T-cell (primary cell): ENCODE measurements at regions not wholly inside any gene's neighbourhood (a gene's known extent, or its start where the extent isn't known, plus 50 kb on each side); places are given as distances from the start of the nearest gene placed in this dataset.

Experiments
- ATAC-seq, 4 experiments: fragments of 200-7000 bp in 3 of 4; fragments of 150-1000 bp in 1 of 4; cut with Tn5 transposase; replicated peaks in 1 of 4; 1 replicate in 3 of 4; 2 replicates in 1 of 4; pipeline ENCODE4 v1.10.0; 2021; ENCODE audit warnings: moderate library complexity in 3 of 4, mild to moderate bottlenecking in 2 of 4, moderate number of reproducible peaks in 1 of 4
- CTCF ChIA-PET, 2 donors: fragments of 300-600 bp; sonication (Branson Sonifier 250); formaldehyde crosslinking; loops; one replicate each; lab custom pipeline; 2022; ENCODE audit warnings: antibody characterized with exemption in 2 of 2; lab: Charles Lee
- POLR2A ChIA-PET, 2 donors: fragments of 300-600 bp; sonication (Branson Sonifier 250); formaldehyde crosslinking; loops; one replicate each; lab custom pipeline; 2022; ENCODE audit warnings: antibody characterized with exemption in 2 of 2; lab: Charles Lee
- DNase-seq, 35 experiments: peaks; one replicate each; pipeline versions ENCODE4 v3.0.0 to v3.0.0-alpha.2; 2013 to 2023
- H3K27ac ChIP-seq: one replicate; pipeline ENCODE4 v1.5.1; 2013; ENCODE audit warnings: low read length
- H3K27me3 ChIP-seq, 2 experiments: replicated peaks in 1 of 2; 1 replicate in 1 of 2; 2 replicates in 1 of 2; pipeline versions ENCODE4 v1.6.1 to v1.7.0; 2013; ENCODE audit warnings: low read length in 1 of 2, mixed read lengths in 1 of 2; ENCODE audit not compliant: control insufficient read depth in 2 of 2, insufficient read depth in 2 of 2; ENCODE audit errors: extremely low read depth in 1 of 2
- H3K36me3 ChIP-seq, 2 donors: 1 replicate in 1 of 2; 2 replicates in 1 of 2; pipeline versions ENCODE4 v1.6.1 to v1.7.0; 2013; ENCODE audit warnings: low read length in 1 of 2; ENCODE audit not compliant: control insufficient read depth in 2 of 2, insufficient read depth in 1 of 2; ENCODE audit errors: extremely low read depth in 1 of 2
- H3K4me1 ChIP-seq, 2 experiments: 1 replicate in 1 of 2; 2 replicates in 1 of 2; pipeline versions ENCODE4 v1.6.1 to v1.7.0; 2013; ENCODE audit warnings: low read length in 2 of 2, mixed read lengths in 1 of 2; ENCODE audit not compliant: insufficient read depth in 2 of 2, control insufficient read depth in 1 of 2; ENCODE audit errors: extremely low read depth in 1 of 2
- H3K4me3 ChIP-seq, 2 donors: 1 replicate in 1 of 2; 2 replicates in 1 of 2; pipeline versions ENCODE4 v1.5.1 to v1.7.0; 2013; ENCODE audit warnings: mild to moderate bottlenecking in 2 of 2, low read length in 1 of 2, moderate library complexity in 1 of 2; ENCODE audit not compliant: control insufficient read depth in 1 of 2; ENCODE audit errors: extremely low read depth in 1 of 2
- H3K9me3 ChIP-seq: 2 replicates; pipeline ENCODE4 v1.7.0; 2013
- H3K27ac Mint-ChIP-seq, 2 donors: one replicate each; pipeline ENCODE4 v1.8.0; 2020 to 2021; ENCODE audit warnings: mild to moderate bottlenecking in 2 of 2, mixed read lengths in 2 of 2
- H3K27me3 Mint-ChIP-seq, 2 donors: one replicate each; pipeline ENCODE4 v1.8.0; 2021 to 2022; ENCODE audit warnings: mixed read lengths in 2 of 2
- H3K36me3 Mint-ChIP-seq: one replicate; pipeline ENCODE4 v1.8.0; 2021; ENCODE audit warnings: mixed read lengths
- H3K4me1 Mint-ChIP-seq, 3 donors: one replicate each; pipeline ENCODE4 v1.8.0; 2020 to 2022; ENCODE audit warnings: mixed read lengths in 3 of 3, mild to moderate bottlenecking in 1 of 3
- H3K4me3 Mint-ChIP-seq, 3 donors: one replicate each; pipeline ENCODE4 v1.8.0; 2020 to 2022; ENCODE audit warnings: mild to moderate bottlenecking in 3 of 3, mixed read lengths in 3 of 3, moderate library complexity in 3 of 3
- H3K9me3 Mint-ChIP-seq, 3 donors: one replicate each; pipeline ENCODE4 v1.8.0; 2020 to 2022; ENCODE audit warnings: mixed read lengths in 3 of 3
- WGBS: methylation state at CpG from one replicate; pipeline ENCODE4 v1.1.5; 2013; ENCODE audit warnings: missing lambda C conversion rate; ENCODE audit not compliant: insufficient coverage; 5-methylcytosine and 5-hydroxymethylcytosine counted together

GRCh38 chr11:97349201-97349600 lies 959.4 kb downstream of the JRKL start:
- H3K4me1 ChIP-seq: no peaks in the 10 kb centered on the region
- no peaks in the 10 kb centered on the region for H3K4me1 Mint-ChIP-seq

GRCh38 chr11:97351939-97352338 lies 962.1 kb downstream of the JRKL start:
- Histone ChIP-seq H3K4me3 (no peak overlapping the region), H3K27ac (no peak overlapping the region), H3K4me1 (no peaks in the 10 kb centered on the region), H3K36me3 (no peaks in the 10 kb centered on the region), H3K9me3 (no peaks in the 10 kb centered on the region), H3K27me3 (no peaks in the 10 kb centered on the region)
- Mint-ChIP-seq H3K4me1 (no peaks in the 10 kb centered on the region), H3K36me3 (no peaks in the 10 kb centered on the region), H3K27ac (no peak overlapping the region), H3K9me3 (peaks cover 7 to 9% (median 8%) of the 10 kb centered on the region in 3 donors), H3K27me3 (no peaks in the 10 kb centered on the region), H3K4me3 (no peak overlapping the region)
- ATAC-seq (no peak), DNase-seq (no peak)
- ChIA-PET POLR2A (no interaction called here), CTCF (no interaction called here)
- 100% methylated on average over 1 of the region's 2 CpGs for WGBS

More at GRCh38 chr11:97349201-97349600, 959.4 kb downstream of the JRKL start:
- DNase-seq (no peak), ATAC-seq (no peak)
- Histone ChIP-seq H3K9me3 (no peaks in the 10 kb centered on the region), H3K27me3 (no peaks in the 10 kb centered on the region), H3K4me3 (no peak overlapping the region), H3K27ac (no peak overlapping the region), H3K36me3 (no peaks in the 10 kb centered on the region)
- Mint-ChIP-seq H3K27me3 (no peaks in the 10 kb centered on the region), H3K4me3 (no peak overlapping the region), H3K36me3 (no peaks in the 10 kb centered on the region), H3K27ac (no peak overlapping the region), H3K9me3 (peaks cover 9 to 18% (median 17%) of the 10 kb centered on the region in 3 donors)
- ChIA-PET CTCF (no interaction called here), POLR2A (no interaction called here)
- no CpG with 5 or more reads among the region's 4 CpGs for WGBS

DNA sequence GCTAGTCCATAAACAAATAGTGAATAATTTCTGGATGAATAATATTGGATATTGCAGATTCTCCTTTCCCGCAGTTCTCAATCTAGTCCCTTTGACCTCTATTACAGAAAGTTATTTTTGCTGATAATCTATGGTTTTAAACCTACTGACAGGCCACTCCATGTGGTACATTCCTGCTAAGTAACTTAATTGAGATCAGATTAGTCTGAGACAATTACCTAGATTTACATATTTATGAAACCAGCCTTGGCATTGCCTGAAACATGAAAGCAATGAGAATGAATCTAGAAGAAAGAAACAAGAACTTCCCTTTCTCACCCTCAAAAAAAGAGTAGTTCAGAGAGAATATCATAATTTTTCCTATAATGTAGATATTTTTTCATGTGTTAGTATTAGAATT lies 964.2 kb downstream of the JRKL start:
- H3K4me3 Mint-ChIP-seq: no peak overlapping the region
- Histone ChIP-seq H3K27me3 (no peaks in the 10 kb centered on the region), H3K27ac (no peak overlapping the region), H3K36me3 (no peaks in the 10 kb centered on the region), H3K9me3 (no peaks in the 10 kb centered on the region), H3K4me1 (no peaks in the 10 kb centered on the region), H3K4me3 (no peak overlapping the region)
- POLR2A ChIA-PET: no interaction called here
- WGBS: no CpG with 5 or more reads among the region's 1 CpG
- DNase-seq: no peak
- H3K9me3 Mint-ChIP-seq: peaks cover 5 to 7% (median 7%) of the 10 kb centered on the region in 3 donors
- H3K4me1 Mint-ChIP-seq: no peaks in the 10 kb centered on the region
- no peaks in the 10 kb centered on the region for H3K36me3 Mint-ChIP-seq
- no peaks in the 10 kb centered on the region for H3K27me3 Mint-ChIP-seq
- no peak for ATAC-seq
- CTCF ChIA-PET: no interaction called here
- no peak overlapping the region for H3K27ac Mint-ChIP-seq

- Histone ChIP-seq H3K4me1 (no peaks in the 10 kb centered on the region), H3K4me3 (no peak overlapping the region), H3K27me3 (no peaks in the 10 kb centered on the region), H3K36me3 (no peaks in the 10 kb centered on the region), H3K9me3 (no peaks in the 10 kb centered on the region), H3K27ac (no peak overlapping the region)
- Mint-ChIP-seq H3K9me3 (peaks cover 5 to 7% (median 5%) of the 10 kb centered on the region in 3 donors), H3K27ac (no peak overlapping the region), H3K4me1 (no peaks in the 10 kb centered on the region), H3K36me3 (no peaks in the 10 kb centered on the region), H3K27me3 (no peaks in the 10 kb centered on the region), H3K4me3 (no peak overlapping the region)
- ChIA-PET CTCF (no interaction called here), POLR2A (no interaction called here)
- no CpG with 5 or more reads among the region's 2 CpGs for WGBS
- ATAC-seq (no peak), DNase-seq (no peak)
Measured at GRCh38 chr11:97354576-97354975, 964.8 kb downstream of the JRKL start.

DNA sequence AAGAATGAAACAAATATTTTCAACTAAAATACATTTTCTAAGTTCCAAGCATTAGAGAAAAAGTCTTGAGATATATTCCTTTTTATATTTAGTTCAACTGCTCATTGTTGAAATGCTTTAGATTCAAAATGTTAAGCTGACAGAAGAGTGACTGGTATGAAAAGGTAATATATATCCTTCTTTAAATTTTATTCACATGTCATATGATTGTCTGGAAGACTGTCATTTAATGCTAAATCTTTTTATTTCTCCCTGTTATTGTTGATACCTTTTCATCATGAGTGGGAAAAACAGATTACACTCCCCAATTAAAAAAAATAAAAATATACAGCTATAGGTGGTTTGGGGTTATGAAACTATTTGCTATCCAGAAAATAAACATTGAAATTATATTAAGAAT lies 965.4 kb downstream of the JRKL start:
- Histone ChIP-seq H3K27ac (no peak overlapping the region), H3K4me1 (no peaks in the 10 kb centered on the region), H3K4me3 (no peak overlapping the region), H3K36me3 (no peaks in the 10 kb centered on the region), H3K9me3 (no peaks in the 10 kb centered on the region), H3K27me3 (no peaks in the 10 kb centered on the region)
- H3K9me3 Mint-ChIP-seq: peaks cover 5 to 7% (median 7%) of the 10 kb centered on the region in 3 donors
- ChIA-PET CTCF (no interaction called here), POLR2A (no interaction called here)
- ATAC-seq (no peak), DNase-seq (no peak)
- no peak overlapping the region for H3K27ac Mint-ChIP-seq
- H3K4me3 Mint-ChIP-seq: no peak overlapping the region
- H3K4me1 Mint-ChIP-seq: no peaks in the 10 kb centered on the region
- no peaks in the 10 kb centered on the region for H3K27me3 Mint-ChIP-seq
- no peaks in the 10 kb centered on the region for H3K36me3 Mint-ChIP-seq

DNA sequence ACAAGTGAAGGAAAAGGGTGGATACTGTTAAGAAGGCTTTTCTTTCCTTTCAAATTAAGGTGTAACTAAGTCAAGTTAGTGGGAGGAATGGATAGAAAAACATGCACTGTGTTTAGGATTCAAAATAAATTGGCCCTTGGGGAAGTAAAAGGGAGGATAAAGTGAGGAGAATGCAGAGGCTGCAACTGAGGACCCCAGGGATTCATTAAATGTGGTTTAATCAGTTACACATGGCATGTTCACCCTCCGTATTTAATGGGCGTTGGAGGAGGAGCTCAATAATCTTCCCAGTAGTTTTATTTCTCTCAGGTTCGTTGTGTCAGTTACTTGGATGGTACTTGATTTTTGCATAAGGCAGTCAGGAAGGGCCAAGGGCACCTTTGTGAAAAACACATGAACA lies 966.3 kb downstream of the JRKL start:
- no peaks in the 10 kb centered on the region for H3K4me1 Mint-ChIP-seq
- Histone ChIP-seq H3K4me1 (no peaks in the 10 kb centered on the region), H3K27ac (no peak overlapping the region), H3K27me3 (no peaks in the 10 kb centered on the region), H3K4me3 (no peak overlapping the region), H3K36me3 (no peaks in the 10 kb centered on the region), H3K9me3 (no peaks in the 10 kb centered on the region)
- H3K9me3 Mint-ChIP-seq: peaks cover 0 to 8% (median under 1%) of the 10 kb centered on the region in 3 donors
- H3K27ac Mint-ChIP-seq: no peak overlapping the region
- DNase-seq: no peak
- H3K27me3 Mint-ChIP-seq: no peaks in the 10 kb centered on the region
- CTCF ChIA-PET: no interaction called here
- H3K4me3 Mint-ChIP-seq: no peak overlapping the region
- no peak for ATAC-seq
- WGBS: no CpG with 5 or more reads among the region's 3 CpGs
- H3K36me3 Mint-ChIP-seq: no peaks in the 10 kb centered on the region
- POLR2A ChIA-PET: no interaction called here

- Mint-ChIP-seq H3K4me3 (no peak overlapping the region), H3K36me3 (no peaks in the 10 kb centered on the region), H3K9me3 (peaks cover 0 to 5% (median 2%) of the 10 kb centered on the region in 3 donors), H3K27me3 (no peaks in the 10 kb centered on the region), H3K27ac (no peak overlapping the region), H3K4me1 (no peaks in the 10 kb centered on the region)
- no peak for ATAC-seq
- Histone ChIP-seq H3K4me1 (no peaks in the 10 kb centered on the region), H3K36me3 (no peaks in the 10 kb centered on the region), H3K27me3 (no peaks in the 10 kb centered on the region), H3K9me3 (no peaks in the 10 kb centered on the region), H3K27ac (no peak overlapping the region), H3K4me3 (no peak overlapping the region)
- ChIA-PET POLR2A (no interaction called here), CTCF (no interaction called here)
- no peak for DNase-seq
- WGBS: 100% methylated on average over 1 of the region's 4 CpGs
Measured at GRCh38 chr11:97359016-97359415, 969.2 kb downstream of the JRKL start.
